Esophagus squamous epithelium (tissue), 5 donors: ENCODE measurements at regions not wholly inside any gene's neighbourhood (a gene's known extent, or its start where the extent isn't known, plus 50 kb on each side); places are given as distances from the start of the nearest gene placed in this dataset.

Experiments
- DNase-seq: peaks from one replicate; lab custom pipeline; 2025; lab: John Stamatoyannopoulos, UW
- H3K27ac ChIP-seq, 4 donors: fragments of 200-600 bp; sonication (generic); one replicate each; pipeline ENCODE4 v1.5.1; 2016 to 2019; ENCODE audit warnings: mild to moderate bottlenecking in 1 of 4
- H3K27me3 ChIP-seq, 4 donors: fragments of 200-600 bp; sonication (generic); 1 replicate in 3 of 4; 2 replicates in 1 of 4; pipeline versions ENCODE4 v1.5.1 to v1.6.0; 2017 to 2021; ENCODE audit warnings: antibody characterized with exemption in 1 of 4
- H3K36me3 ChIP-seq, 3 donors: fragments of 200-600 bp; sonication (generic); one replicate each; pipeline ENCODE4 v1.5.1; 2016 to 2019
- H3K4me1 ChIP-seq, 3 donors: fragments of 200-600 bp; sonication (generic); one replicate each; pipeline ENCODE4 v1.5.1; 2017 to 2019
- H3K4me3 ChIP-seq, 4 donors: fragments of 200-600 bp; sonication (generic); 1 replicate in 3 of 4; 2 replicates in 1 of 4; pipeline ENCODE4 v1.5.1; 2016 to 2019; ENCODE audit warnings: mild to moderate bottlenecking in 2 of 4, moderate library complexity in 1 of 4
- H3K9me3 ChIP-seq, 3 donors: fragments of 200-600 bp; sonication (generic); one replicate each; pipeline ENCODE4 v1.5.1; 2016 to 2019
- POLR2A ChIP-seq, 4 donors: fragments of 450-650 bp; IDR thresholded peaks; one replicate each; pipeline ENCODE4 v1.6.1; 2017; ENCODE audit warnings: antibody characterized with exemption in 4 of 4, mild to moderate bottlenecking in 4 of 4, moderate library complexity in 3 of 4
- WGBS, 2 donors: methylation state at CpG; one replicate each; pipeline ENCODE4 v1.1.5; 2018; 5-methylcytosine and 5-hydroxymethylcytosine counted together
- intact Hi-C: fragments of 100-400 bp; cut with DNase I; formaldehyde crosslinking; loops from one replicate; pipeline ENCODE4 v1.15.0; 2022
- TF ChIP-seq, protein P1 (sequence below), 6 experiments: fragments of 450-650 bp in 4 of 6; fragments of 200-600 bp in 2 of 6; sonication (generic) in 2 of 6; IDR thresholded peaks; one replicate each; pipeline ENCODE4 v1.5.1; 2016 to 2019; ENCODE audit warnings: antibody characterized with exemption in 6 of 6, mild to moderate bottlenecking in 4 of 6, moderate library complexity in 4 of 6
- donor health status: DM: yes; HTN: yes; CAD: no.

DNA sequence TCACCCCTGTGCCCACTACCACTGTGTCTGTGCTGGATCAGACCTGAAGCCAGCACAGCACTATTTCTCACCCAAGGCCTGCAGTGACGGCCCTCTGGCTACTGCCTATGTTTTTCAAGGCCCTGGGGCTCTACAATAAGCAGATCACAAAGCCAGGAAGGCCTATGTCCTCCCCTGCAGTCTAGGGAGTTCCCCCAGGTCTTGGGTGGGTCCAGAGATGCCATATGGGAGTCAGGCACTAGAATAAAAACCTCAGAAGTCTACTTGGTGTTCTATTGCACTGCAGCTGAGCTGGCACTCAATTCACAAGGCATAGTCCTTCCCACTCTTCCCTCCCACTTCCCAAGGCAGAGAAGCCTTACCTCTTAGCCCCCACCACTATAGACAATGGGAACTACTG lies 107.1 kb downstream of the FBXO4 start:
- WGBS, 2 donors: no CpG with 5 or more reads among the region's 1 CpG
- TF ChIP-seq POLR2A (IDR thresholded peaks at IDR 0.05): no peak
- Histone ChIP-seq H3K27me3 (no peaks in the 10 kb centered on the region), H3K36me3 (no peaks in the 10 kb centered on the region), H3K4me1 (no peaks in the 10 kb centered on the region), H3K27ac (no peak overlapping the region), H3K4me3 (no peak overlapping the region), H3K9me3 (no peaks in the 10 kb centered on the region)
- intact Hi-C loops: no loop called here
- no peak for DNase-seq

DNA sequence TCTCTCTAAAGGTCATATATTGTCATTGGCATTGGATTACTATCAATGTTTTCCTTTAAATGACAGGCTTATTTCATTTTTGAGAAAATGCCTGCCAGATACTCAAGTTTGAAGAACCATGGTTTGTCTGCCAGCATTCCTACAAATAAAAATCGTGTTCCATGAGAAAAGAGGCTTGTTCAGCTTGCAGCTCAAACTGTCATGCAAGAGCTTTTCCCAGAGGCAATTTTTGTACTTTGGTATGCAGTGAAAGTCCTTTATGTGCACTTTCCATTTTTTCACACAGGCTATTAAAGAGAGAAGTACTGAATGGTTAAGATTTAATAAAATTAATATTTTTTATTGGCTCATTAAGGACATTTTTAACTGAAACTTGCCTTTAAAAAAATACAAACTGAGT lies 110.4 kb downstream of the FBXO4 start:
- 20% methylated on average over 1 of the region's 1 CpG for WGBS, 2 donors
- no peak overlapping the region for H3K27ac ChIP-seq
- H3K4me3 ChIP-seq: no peak overlapping the region
- no peaks in the 10 kb centered on the region for H3K9me3 ChIP-seq
- intact Hi-C loops: no loop called here
- no peak for TF ChIP-seq POLR2A (IDR thresholded peaks at IDR 0.05)
- TF ChIP-seq, protein P1, sequence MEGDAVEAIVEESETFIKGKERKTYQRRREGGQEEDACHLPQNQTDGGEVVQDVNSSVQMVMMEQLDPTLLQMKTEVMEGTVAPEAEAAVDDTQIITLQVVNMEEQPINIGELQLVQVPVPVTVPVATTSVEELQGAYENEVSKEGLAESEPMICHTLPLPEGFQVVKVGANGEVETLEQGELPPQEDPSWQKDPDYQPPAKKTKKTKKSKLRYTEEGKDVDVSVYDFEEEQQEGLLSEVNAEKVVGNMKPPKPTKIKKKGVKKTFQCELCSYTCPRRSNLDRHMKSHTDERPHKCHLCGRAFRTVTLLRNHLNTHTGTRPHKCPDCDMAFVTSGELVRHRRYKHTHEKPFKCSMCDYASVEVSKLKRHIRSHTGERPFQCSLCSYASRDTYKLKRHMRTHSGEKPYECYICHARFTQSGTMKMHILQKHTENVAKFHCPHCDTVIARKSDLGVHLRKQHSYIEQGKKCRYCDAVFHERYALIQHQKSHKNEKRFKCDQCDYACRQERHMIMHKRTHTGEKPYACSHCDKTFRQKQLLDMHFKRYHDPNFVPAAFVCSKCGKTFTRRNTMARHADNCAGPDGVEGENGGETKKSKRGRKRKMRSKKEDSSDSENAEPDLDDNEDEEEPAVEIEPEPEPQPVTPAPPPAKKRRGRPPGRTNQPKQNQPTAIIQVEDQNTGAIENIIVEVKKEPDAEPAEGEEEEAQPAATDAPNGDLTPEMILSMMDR (IDR thresholded peaks at IDR 0.05): no peak
- H3K36me3 ChIP-seq: no peaks in the 10 kb centered on the region
- no peaks in the 10 kb centered on the region for H3K27me3 ChIP-seq
- no peaks in the 10 kb centered on the region for H3K4me1 ChIP-seq
- DNase-seq: no peak

DNA sequence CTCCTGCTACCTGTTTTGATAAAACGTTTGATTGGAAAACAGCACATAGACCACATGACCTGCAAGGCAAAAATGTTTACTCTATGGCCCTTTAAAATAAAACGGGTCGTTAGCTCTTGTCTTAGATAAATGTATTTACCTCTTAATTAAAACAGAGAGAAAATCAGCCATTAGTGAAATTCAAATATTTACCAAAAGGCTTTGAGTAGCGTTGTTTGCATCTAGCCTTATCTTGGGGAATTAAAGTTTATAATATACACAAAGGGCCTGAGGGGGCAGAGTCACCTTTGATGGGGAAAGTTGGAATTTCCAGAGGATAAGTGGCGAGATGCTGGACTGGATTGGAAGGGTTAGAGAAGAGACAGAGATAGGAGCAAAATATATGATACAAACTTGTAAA lies 111.3 kb downstream of the FBXO4 start:
- H3K36me3 ChIP-seq: no peaks in the 10 kb centered on the region

DNA sequence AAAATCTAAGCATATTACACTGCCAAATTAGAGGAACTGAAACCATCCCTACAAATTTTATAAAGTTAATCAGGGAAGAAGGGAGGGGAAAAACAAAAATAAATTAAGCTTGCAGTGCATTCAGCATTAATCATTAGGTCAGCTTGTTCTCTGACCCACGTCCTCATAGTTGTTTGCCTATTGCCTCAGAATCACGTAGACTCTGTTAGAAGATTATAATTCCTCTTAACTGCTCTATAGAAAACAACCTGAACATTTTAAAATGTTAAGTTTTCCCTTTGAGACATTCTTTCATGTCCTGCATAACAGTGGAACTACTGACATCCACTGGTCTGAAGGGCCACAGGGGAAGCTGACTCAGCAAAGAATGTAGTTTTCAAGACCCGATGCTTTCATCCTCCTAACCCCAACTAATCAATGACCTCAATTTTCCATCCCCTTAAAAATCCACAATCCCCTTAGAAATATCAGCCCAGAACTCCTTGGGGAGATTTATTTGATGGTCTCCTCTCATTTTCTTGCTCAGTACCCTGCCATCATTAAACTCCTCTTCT lies 112.4 kb downstream of the FBXO4 start:
- no peaks in the 10 kb centered on the region for H3K9me3 ChIP-seq
- no peak for TF ChIP-seq POLR2A (IDR thresholded peaks at IDR 0.05)
- TF ChIP-seq, protein P1 (IDR thresholded peaks at IDR 0.05): no peak
- 55 to 61% methylated on average over 3 of the region's 3 CpGs for WGBS, 2 donors
- intact Hi-C loops: no loop called here
- DNase-seq: no peak
- no peaks in the 10 kb centered on the region for H3K27me3 ChIP-seq
- H3K36me3 ChIP-seq: no peaks in the 10 kb centered on the region
- no peak overlapping the region for H3K27ac ChIP-seq
- no peaks in the 10 kb centered on the region for H3K4me1 ChIP-seq
- no peak overlapping the region for H3K4me3 ChIP-seq

More for the DNA sequence above, 111.3 kb downstream of the FBXO4 start:
- Histone ChIP-seq H3K4me1 (no peaks in the 10 kb centered on the region), H3K9me3 (no peaks in the 10 kb centered on the region), H3K27me3 (no peaks in the 10 kb centered on the region), H3K4me3 (no peak overlapping the region), H3K27ac (no peak overlapping the region)
- 48 to 49% methylated on average over 5 of the region's 5 CpGs for WGBS, 2 donors
- intact Hi-C loops: no loop called here
- TF ChIP-seq, protein P1 (IDR thresholded peaks at IDR 0.05): no peak
- no peak for TF ChIP-seq POLR2A (IDR thresholded peaks at IDR 0.05)
- DNase-seq: no peak

DNA sequence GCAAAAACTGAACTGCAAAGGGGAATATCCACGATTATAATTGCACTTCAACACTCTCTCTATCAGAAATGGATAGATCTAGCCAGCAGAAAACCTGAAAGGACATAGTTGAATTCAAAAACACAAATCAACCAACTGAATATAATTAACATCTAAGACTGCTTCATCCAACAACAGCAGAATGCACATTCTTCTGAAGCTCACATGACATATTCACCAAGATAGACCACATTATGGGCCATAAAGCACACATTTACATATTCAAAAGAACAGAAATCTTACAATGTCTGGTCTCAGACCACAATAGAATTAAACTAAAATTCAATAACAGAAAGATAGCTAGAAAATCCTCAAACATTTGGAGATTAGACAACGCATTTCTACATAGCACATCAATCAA lies 118.3 kb downstream of the FBXO4 start:
- Histone ChIP-seq H3K27me3 (no peaks in the 10 kb centered on the region), H3K4me3 (no peak overlapping the region), H3K9me3 (no peaks in the 10 kb centered on the region), H3K36me3 (no peaks in the 10 kb centered on the region), H3K27ac (no peak overlapping the region), H3K4me1 (no peaks in the 10 kb centered on the region)
- no peak for TF ChIP-seq POLR2A (IDR thresholded peaks at IDR 0.05)
- TF ChIP-seq, protein P1 (IDR thresholded peaks at IDR 0.05): no peak
- 78 to 79% methylated on average over 2 of the region's 2 CpGs for WGBS, 2 donors
- DNase-seq: no peak
- intact Hi-C loops: no loop called here

DNA sequence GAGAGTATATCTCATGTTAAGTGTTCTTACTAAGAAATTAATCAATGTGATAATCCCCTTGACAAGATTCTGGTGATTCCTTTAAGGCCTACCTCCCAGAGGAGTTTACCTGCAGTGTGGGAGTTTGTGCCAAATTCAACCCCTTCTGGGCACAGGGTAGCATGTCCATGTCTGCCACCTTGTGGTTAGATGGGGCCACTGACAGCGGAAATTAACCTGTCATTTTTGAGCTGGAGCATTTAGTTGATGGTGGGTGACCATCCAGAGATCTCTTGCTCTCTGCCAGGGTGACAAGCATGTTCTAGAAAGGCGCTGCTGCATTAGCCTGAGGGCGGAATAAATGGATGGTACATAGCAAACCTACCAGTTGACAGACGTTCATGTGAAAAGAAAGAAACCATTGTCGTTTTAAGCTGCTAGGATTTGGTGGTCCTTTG lies 132.2 kb downstream of the FBXO4 start:
- DNase-seq: no peak
- no peak for TF ChIP-seq POLR2A (IDR thresholded peaks at IDR 0.05)
- TF ChIP-seq, protein P1 (IDR thresholded peaks at IDR 0.05): peak; percentile 61 to 82 (median 64)
- intact Hi-C loops: loop anchor here (5.0 kb wide), 1 partner anchor 200 kb away; no protein-coding TSS in a partner anchor
- Histone ChIP-seq H3K27me3 (no peaks in the 10 kb centered on the region), H3K4me1 (no peaks in the 10 kb centered on the region), H3K36me3 (no peaks in the 10 kb centered on the region), H3K9me3 (no peaks in the 10 kb centered on the region), H3K27ac (no peak overlapping the region), H3K4me3 (no peak overlapping the region)
- WGBS, 2 donors: 14 to 32% methylated on average over 5 of the region's 5 CpGs
